Prostate gland (tissue), 2 donors: ENCODE measurements at regions not wholly inside any gene's neighbourhood (a gene's known extent, or its start where the extent isn't known, plus 50 kb on each side); places are given as distances from the start of the nearest gene placed in this dataset.

ENCODE experiments used
- DNase-seq: peaks from one replicate; pipeline ENCODE4 v3.0.0-alpha.2; 2019; ENCODE audit warnings: low spot score
- H3K27ac ChIP-seq, 2 donors: fragments of 200-600 bp; sonication (generic); 2 replicates each; pipeline ENCODE4 v1.5.1; 2017 to 2019
- H3K27me3 ChIP-seq: fragments of 200-600 bp; sonication (generic); replicated peaks from 2 replicates; pipeline ENCODE4 v1.5.1; 2019; ENCODE audit not compliant: insufficient read depth
- H3K36me3 ChIP-seq, 2 donors: fragments of 200-600 bp; sonication (generic); 1 replicate in 1 of 2; 2 replicates in 1 of 2; pipeline versions ENCODE4 v1.5.1 to v1.8.1; 2017 to 2019
- H3K4me1 ChIP-seq: fragments of 200-600 bp; sonication (generic); replicated peaks from 2 replicates; pipeline ENCODE4 v1.5.1; 2019
- H3K4me3 ChIP-seq, 2 donors: fragments of 200-600 bp; sonication (generic); 2 replicates each; pipeline ENCODE4 v1.5.1; 2017 to 2019
- H3K9me3 ChIP-seq: fragments of 200-600 bp; sonication (generic); 2 replicates; pipeline ENCODE4 v1.5.1; 2017
- POLR2A ChIP-seq: fragments of 450-650 bp; IDR thresholded peaks from one replicate; pipeline ENCODE4 v1.6.1; 2016; ENCODE audit warnings: antibody characterized with exemption, mild to moderate bottlenecking
- POLR2AphosphoS5 ChIP-seq: sonication (generic); formaldehyde crosslinking; IDR thresholded peaks from one replicate; pipeline ENCODE4 v1.6.1; 2017; ENCODE audit warnings: antibody characterized with exemption
- WGBS: methylation state at CpG from one replicate; pipeline ENCODE4 v1.1.5; 2018; 5-methylcytosine and 5-hydroxymethylcytosine counted together
- intact Hi-C: fragments of 100-400 bp; cut with DNase I; formaldehyde crosslinking; loops from one replicate; pipeline ENCODE4 v1.14.2; 2022
- TF ChIP-seq, protein P1 (sequence below), 4 experiments: fragments of 200-600 bp in 2 of 4; fragments of 450-650 bp in 2 of 4; sonication (generic) in 2 of 4; IDR thresholded peaks; 1 replicate in 3 of 4; 2 replicates in 1 of 4; pipeline ENCODE4 v1.5.1; 2016 to 2019; ENCODE audit warnings: antibody characterized with exemption in 4 of 4, mild to moderate bottlenecking in 2 of 4, moderate library complexity in 2 of 4

- Histone ChIP-seq H3K9me3 (no peaks in the 10 kb centered on the region), H3K36me3 (no peaks in the 10 kb centered on the region), H3K4me3 (no peak overlapping the region), H3K4me1 (no peaks in the 10 kb centered on the region), H3K27me3 (no peaks in the 10 kb centered on the region), H3K27ac (no peak overlapping the region)
- WGBS = 39% methylated on average over 8 of the region's 8 CpGs
- intact Hi-C loops = no loop called here
- TF ChIP-seq, protein P1, sequence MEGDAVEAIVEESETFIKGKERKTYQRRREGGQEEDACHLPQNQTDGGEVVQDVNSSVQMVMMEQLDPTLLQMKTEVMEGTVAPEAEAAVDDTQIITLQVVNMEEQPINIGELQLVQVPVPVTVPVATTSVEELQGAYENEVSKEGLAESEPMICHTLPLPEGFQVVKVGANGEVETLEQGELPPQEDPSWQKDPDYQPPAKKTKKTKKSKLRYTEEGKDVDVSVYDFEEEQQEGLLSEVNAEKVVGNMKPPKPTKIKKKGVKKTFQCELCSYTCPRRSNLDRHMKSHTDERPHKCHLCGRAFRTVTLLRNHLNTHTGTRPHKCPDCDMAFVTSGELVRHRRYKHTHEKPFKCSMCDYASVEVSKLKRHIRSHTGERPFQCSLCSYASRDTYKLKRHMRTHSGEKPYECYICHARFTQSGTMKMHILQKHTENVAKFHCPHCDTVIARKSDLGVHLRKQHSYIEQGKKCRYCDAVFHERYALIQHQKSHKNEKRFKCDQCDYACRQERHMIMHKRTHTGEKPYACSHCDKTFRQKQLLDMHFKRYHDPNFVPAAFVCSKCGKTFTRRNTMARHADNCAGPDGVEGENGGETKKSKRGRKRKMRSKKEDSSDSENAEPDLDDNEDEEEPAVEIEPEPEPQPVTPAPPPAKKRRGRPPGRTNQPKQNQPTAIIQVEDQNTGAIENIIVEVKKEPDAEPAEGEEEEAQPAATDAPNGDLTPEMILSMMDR (IDR thresholded peaks at IDR 0.05) = no peak
- TF ChIP-seq POLR2AphosphoS5 (no peak), POLR2A (no peak)
- no peak for DNase-seq
Measured at GRCh38 chr2:236687296-236687965, 117.8 kb downstream of the ACKR3 start.

DNA sequence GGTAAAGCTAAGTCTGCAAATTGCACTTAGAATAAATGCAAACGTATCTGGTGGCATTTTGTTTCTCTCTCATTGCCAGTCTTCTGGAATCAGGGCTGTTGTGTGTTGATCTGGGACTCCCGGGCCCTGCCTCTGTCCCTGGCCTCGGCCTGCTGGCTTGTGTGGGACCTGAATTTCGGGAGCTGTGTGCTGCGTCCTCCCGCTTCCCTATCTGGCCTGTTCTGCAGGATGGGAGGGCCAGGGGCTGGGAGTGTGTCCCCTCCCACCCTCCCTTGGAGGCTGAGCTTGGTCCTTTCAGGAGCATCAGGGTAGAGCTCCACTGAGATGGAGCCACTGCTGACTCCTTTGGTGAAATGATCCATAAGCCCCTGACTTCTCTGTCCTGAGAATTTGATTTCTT, 118.5 kb downstream of the ACKR3 start:
- WGBS = 84% methylated on average over 6 of the region's 6 CpGs
- Histone ChIP-seq H3K27me3 (no peaks in the 10 kb centered on the region), H3K4me3 (no peak overlapping the region), H3K9me3 (no peaks in the 10 kb centered on the region), H3K27ac (no peak overlapping the region), H3K4me1 (no peaks in the 10 kb centered on the region), H3K36me3 (no peaks in the 10 kb centered on the region)
- intact Hi-C loops = no loop called here
- TF ChIP-seq, protein P1 (IDR thresholded peaks at IDR 0.05) = no peak
- no peak for TF ChIP-seq POLR2AphosphoS5
- no peak for TF ChIP-seq POLR2A
- no peak for DNase-seq

DNA sequence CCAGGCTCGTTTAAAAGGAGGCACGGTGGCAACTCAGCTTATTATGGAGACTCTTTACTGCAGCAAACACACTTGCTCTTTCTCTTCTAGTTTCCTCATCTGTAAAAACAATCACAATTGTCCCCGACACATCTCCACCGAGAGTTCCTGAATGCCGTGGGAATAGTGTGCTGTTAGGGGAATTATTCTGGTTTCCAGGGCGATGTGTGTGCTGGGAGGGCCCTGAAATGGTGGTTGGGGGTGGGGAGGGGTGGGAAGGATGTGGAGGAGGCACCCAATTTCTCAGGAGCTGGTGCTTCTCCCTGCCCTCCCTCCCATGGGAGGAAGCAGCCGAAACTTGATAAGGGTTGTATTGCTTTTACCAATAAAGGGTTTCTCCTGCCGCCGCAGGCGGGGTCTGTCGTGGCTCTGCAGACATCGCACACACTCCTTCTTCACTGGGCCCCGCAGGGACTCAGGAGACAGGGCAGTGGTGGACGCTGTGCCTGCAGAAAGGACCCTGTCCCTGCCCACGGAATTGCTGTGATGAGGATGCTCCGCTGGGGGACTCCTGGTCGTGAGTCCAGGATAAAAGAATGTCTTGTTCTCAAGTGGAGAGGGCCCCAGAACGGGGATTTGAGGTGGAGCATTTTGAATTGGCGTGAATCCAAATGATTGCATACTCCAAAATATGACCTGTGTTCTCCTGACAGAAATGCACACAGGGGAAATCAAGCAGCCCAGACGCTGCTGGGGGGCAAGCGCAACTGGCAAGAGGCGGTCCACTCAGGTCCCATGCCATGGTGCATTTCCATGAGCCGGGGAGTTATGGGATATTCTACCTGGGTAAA, 119.2 kb downstream of the ACKR3 start:
- no peak overlapping the region for H3K4me3 ChIP-seq
- no peak overlapping the region for H3K27ac ChIP-seq
- H3K36me3 ChIP-seq = no peaks in the 10 kb centered on the region
- WGBS = 78% methylated on average over 23 of the region's 23 CpGs
- intact Hi-C loops = no loop called here
- no peak for DNase-seq
- peaks cover 5% of the 10 kb centered on the region for H3K4me1 ChIP-seq
- no peak for TF ChIP-seq POLR2AphosphoS5
- TF ChIP-seq, protein P1 (IDR thresholded peaks at IDR 0.05) = no peak
- no peak for TF ChIP-seq POLR2A
- H3K9me3 ChIP-seq = no peaks in the 10 kb centered on the region
- no peaks in the 10 kb centered on the region for H3K27me3 ChIP-seq

- 50% methylated on average over 1 of the region's 1 CpG for WGBS
- H3K27me3 ChIP-seq = no peaks in the 10 kb centered on the region
- H3K4me3 ChIP-seq = no peak overlapping the region
- intact Hi-C loops = no loop called here
- no peaks in the 10 kb centered on the region for H3K9me3 ChIP-seq
- no peaks in the 10 kb centered on the region for H3K36me3 ChIP-seq
- no peak for DNase-seq
- TF ChIP-seq POLR2AphosphoS5 (no peak), POLR2A (no peak)
- TF ChIP-seq, protein P1 (IDR thresholded peaks at IDR 0.05) = no peak
- H3K27ac ChIP-seq = no peak overlapping the region
- peaks cover 5% of the 10 kb centered on the region for H3K4me1 ChIP-seq
Measured at GRCh38 chr2:236689393-236689700, 119.7 kb downstream of the ACKR3 start.

DNA sequence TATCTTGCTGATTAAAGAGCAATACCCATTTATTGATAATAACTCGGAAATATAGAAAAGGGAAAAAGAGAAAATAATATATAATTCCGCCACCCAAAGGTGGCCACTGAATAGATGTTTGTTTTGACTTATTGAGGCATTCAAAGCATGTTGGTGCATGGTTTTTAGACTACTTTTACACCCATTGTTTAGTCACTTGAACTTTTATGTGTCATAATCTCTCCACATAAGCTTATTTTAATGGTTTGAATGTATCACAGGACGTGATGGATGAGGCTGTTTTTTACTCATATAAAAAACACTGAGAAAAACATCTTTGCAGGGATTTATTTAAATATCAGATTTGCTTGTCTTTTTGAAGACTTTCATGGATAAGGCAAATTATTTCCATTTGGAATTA, 120.4 kb downstream of the ACKR3 start:
- no peak overlapping the region for H3K4me3 ChIP-seq
- 93% methylated on average over 3 of the region's 3 CpGs for WGBS
- intact Hi-C loops = no loop called here
- no peaks in the 10 kb centered on the region for H3K36me3 ChIP-seq
- H3K9me3 ChIP-seq = no peaks in the 10 kb centered on the region
- no peak overlapping the region for H3K27ac ChIP-seq
- TF ChIP-seq POLR2AphosphoS5 (no peak), POLR2A (no peak)
- TF ChIP-seq, protein P1 (IDR thresholded peaks at IDR 0.05) = no peak
- no peaks in the 10 kb centered on the region for H3K27me3 ChIP-seq
- no peak for DNase-seq
- H3K4me1 ChIP-seq = peaks cover 5% of the 10 kb centered on the region
